H9 (cell line): ENCODE measurements at regions not wholly inside any gene's neighbourhood (a gene's known extent, or its start where the extent isn't known, plus 50 kb on each side); places are given as distances from the start of the nearest gene placed in this dataset.

Experiments used
- DNase-seq: peaks from one replicate; pipeline ENCODE4 v3.0.0-alpha.2; 2017
- H2AFZ ChIP-seq: one replicate; pipeline ENCODE4 v1.6.1; 2013; ENCODE audit warnings: mild to moderate bottlenecking, low read length, control low read depth, moderate library complexity
- H2AK5ac ChIP-seq: 2 replicates; pipeline ENCODE4 v1.6.1; 2013; ENCODE audit warnings: low read length, control low read depth, mixed read lengths; ENCODE audit not compliant: insufficient read length
- H2BK120ac ChIP-seq: one replicate; pipeline ENCODE4 v1.6.1; 2013; ENCODE audit warnings: low read depth, mild to moderate bottlenecking, low read length, control low read depth, inconsistent platforms; ENCODE audit not compliant: poor library complexity, severe bottlenecking
- H2BK12ac ChIP-seq: 2 replicates; pipeline ENCODE4 v1.6.1; 2013; ENCODE audit warnings: low read length, control low read depth, mixed read lengths, low read depth; ENCODE audit not compliant: insufficient read length
- H2BK15ac ChIP-seq: 2 replicates; pipeline ENCODE4 v1.6.1; 2013; ENCODE audit warnings: low read depth, low read length, control low read depth
- H2BK20ac ChIP-seq: one replicate; pipeline ENCODE4 v1.6.1; 2013; ENCODE audit warnings: low read depth, mild to moderate bottlenecking, low read length, control low read depth, inconsistent platforms; ENCODE audit not compliant: poor library complexity, severe bottlenecking
- H2BK5ac ChIP-seq: 2 replicates; pipeline ENCODE4 v1.6.1; 2013; ENCODE audit warnings: low read length, control low read depth, mixed read lengths; ENCODE audit not compliant: insufficient read length
- H3K14ac ChIP-seq: 2 replicates; pipeline ENCODE4 v1.6.1; 2013; ENCODE audit warnings: low read length, control low read depth; ENCODE audit not compliant: insufficient read depth
- H3K18ac ChIP-seq: 2 replicates; pipeline ENCODE4 v1.6.1; 2013; ENCODE audit warnings: low read depth, mild to moderate bottlenecking, mixed read lengths, low read length, control low read depth; ENCODE audit not compliant: insufficient read length
- H3K23ac ChIP-seq: 2 replicates; pipeline ENCODE4 v1.6.1; 2013; ENCODE audit warnings: low read length, control low read depth, mixed read lengths, low read depth; ENCODE audit not compliant: insufficient read length
- H3K23me2 ChIP-seq: 2 replicates; pipeline ENCODE4 v1.6.1; 2013; ENCODE audit warnings: low read depth, mild to moderate bottlenecking, mixed read lengths, low read length, control low read depth; ENCODE audit not compliant: insufficient read length, poor library complexity, severe bottlenecking
- H3K27ac ChIP-seq: 2 replicates; pipeline ENCODE4 v1.5.1; 2013; ENCODE audit warnings: low read length, control low read depth, mixed read lengths, low read depth; ENCODE audit not compliant: insufficient read length
- H3K27me3 ChIP-seq: 2 replicates; pipeline ENCODE4 v1.6.1; 2013; ENCODE audit warnings: low read length, control low read depth, inconsistent platforms; ENCODE audit not compliant: insufficient read depth
- H3K4ac ChIP-seq: 2 replicates; pipeline ENCODE4 v1.6.1; 2013; ENCODE audit warnings: low read depth, mild to moderate bottlenecking, control low read depth, inconsistent platforms, low read length, moderate library complexity
- H3K4me1 ChIP-seq: 2 replicates; pipeline ENCODE4 v1.6.1; 2013; ENCODE audit warnings: low read length, control low read depth, inconsistent platforms; ENCODE audit not compliant: insufficient read depth
- H3K4me2 ChIP-seq: 2 replicates; pipeline ENCODE4 v1.6.1; 2013; ENCODE audit warnings: low read length, control low read depth, mixed read lengths; ENCODE audit not compliant: insufficient read length, insufficient read depth
- H3K56ac ChIP-seq: 2 replicates; pipeline ENCODE4 v1.6.1; 2013; ENCODE audit warnings: low read depth, mild to moderate bottlenecking, mixed read lengths, low read length, control low read depth; ENCODE audit not compliant: insufficient read length
- H3K79me1 ChIP-seq: 2 replicates; pipeline ENCODE4 v1.6.1; 2013; ENCODE audit warnings: low read depth, mild to moderate bottlenecking, moderate library complexity, low read length, control low read depth, inconsistent platforms; ENCODE audit not compliant: insufficient read depth, poor library complexity, severe bottlenecking
- H3K79me2 ChIP-seq: 2 replicates; pipeline ENCODE4 v1.6.1; 2013; ENCODE audit warnings: low read length, control low read depth, inconsistent platforms; ENCODE audit not compliant: insufficient read depth
- H3K9ac ChIP-seq: 2 replicates; pipeline ENCODE4 v1.6.1; 2013; ENCODE audit warnings: low read length, control low read depth, mixed read lengths; ENCODE audit not compliant: insufficient read length; ENCODE audit errors: extremely low read depth
- H3K9me3 ChIP-seq: one replicate; pipeline ENCODE4 v1.6.1; 2013; ENCODE audit warnings: low read depth, low read length, inconsistent platforms; ENCODE audit not compliant: control insufficient read depth
- H3T11ph ChIP-seq: one replicate; pipeline ENCODE4 v1.6.1; 2013; ENCODE audit warnings: mild to moderate bottlenecking, low read length, control low read depth, inconsistent platforms
- H4K20me1 ChIP-seq: one replicate; pipeline ENCODE4 v1.6.1; 2013; ENCODE audit not compliant: control insufficient read depth, insufficient read length, insufficient read depth
- H4K5ac ChIP-seq: 2 replicates; pipeline ENCODE4 v1.6.1; 2013; ENCODE audit warnings: low read depth, mild to moderate bottlenecking, mixed read lengths, low read length, control low read depth; ENCODE audit not compliant: insufficient read length
- H4K8ac ChIP-seq: replicated peaks from 2 replicates; pipeline ENCODE4 v1.6.1; 2013; ENCODE audit warnings: low read length, control low read depth, mixed read lengths, low read depth; ENCODE audit not compliant: insufficient read length
- H4K91ac ChIP-seq: 2 replicates; pipeline ENCODE4 v1.6.1; 2013; ENCODE audit warnings: low read depth, mild to moderate bottlenecking, moderate library complexity, mixed read lengths, low read length, control low read depth; ENCODE audit not compliant: insufficient read length
- H3K27ac Mint-ChIP-seq, 3 experiments: 2 replicates in 2 of 3; 3 replicates in 1 of 3; pipeline ENCODE4 v1.8.0; 2020 to 2021; ENCODE audit warnings: mixed read lengths in 3 of 3, mild to moderate bottlenecking in 1 of 3, moderate library complexity in 1 of 3
- H3K27me3 Mint-ChIP-seq: 2 replicates; pipeline ENCODE4 v1.8.0; 2021; ENCODE audit warnings: low read depth, mild to moderate bottlenecking, moderate library complexity, mixed read lengths
- H3K36me3 Mint-ChIP-seq, 3 experiments: 2 replicates in 2 of 3; 3 replicates in 1 of 3; pipeline ENCODE4 v1.8.0; 2020 to 2021; ENCODE audit warnings: low read depth in 3 of 3, mixed read lengths in 3 of 3; ENCODE audit not compliant: insufficient read depth in 1 of 3
- H3K4me1 Mint-ChIP-seq, 2 experiments: 2 replicates each; pipeline ENCODE4 v1.8.0; 2020; ENCODE audit warnings: mixed read lengths in 2 of 2
- H3K4me3 Mint-ChIP-seq, 2 experiments: 2 replicates in 1 of 2; 3 replicates in 1 of 2; pipeline ENCODE4 v1.8.0; 2020 to 2021; ENCODE audit warnings: mild to moderate bottlenecking in 2 of 2, mixed read lengths in 2 of 2, moderate library complexity in 1 of 2
- H3K9me3 Mint-ChIP-seq, 2 experiments: 2 replicates in 1 of 2; 3 replicates in 1 of 2; pipeline ENCODE4 v1.8.0; 2020; ENCODE audit warnings: mild to moderate bottlenecking in 2 of 2, mixed read lengths in 2 of 2, moderate library complexity in 1 of 2
- CTCF ChIP-seq: fragments of 200-600 bp; sonication (generic); conservative IDR thresholded peaks from 3 replicates; pipeline ENCODE4 v1.8.0; 2021; ENCODE audit warnings: antibody characterized with exemption, mild to moderate bottlenecking
- WGBS: extraction: QIAGEN DNeasy Blood & Tissue Kit; methylation state at CpG from one replicate; pipeline ENCODE4 v1.1.7; 2013; ENCODE audit warnings: missing lambda C conversion rate, low lambda C conversion rate, mixed read lengths; ENCODE audit not compliant: insufficient read length; ENCODE audit errors: extremely low coverage; 5-methylcytosine and 5-hydroxymethylcytosine counted together

GRCh38 chr15:97730315-97730714 lies 230.2 kb upstream of the ARRDC4 start:
- no peak for DNase-seq
- Histone ChIP-seq H2BK5ac (no peak overlapping the region), H3K23me2 (no peaks in the 10 kb centered on the region)

More at GRCh38 chr15:97730315-97730714, 230.2 kb upstream of the ARRDC4 start:
- Histone ChIP-seq H3K27ac (no peak overlapping the region), H3K27me3 (no peaks in the 10 kb centered on the region), H3K14ac (no peak overlapping the region), H2BK12ac (no peak overlapping the region), H2BK15ac (no peak overlapping the region), H4K8ac (no peak overlapping the region), H3K23ac (no peak overlapping the region), H4K20me1 (no peaks in the 10 kb centered on the region), H2AFZ (no peak overlapping the region), H3K79me1 (no peaks in the 10 kb centered on the region), H3K56ac (no peak overlapping the region), H2AK5ac (no peak overlapping the region), H3K9me3 (no peaks in the 10 kb centered on the region), H4K91ac (no peak overlapping the region), H3T11ph (no peak overlapping the region), H3K4me1 (no peaks in the 10 kb centered on the region), H3K79me2 (no peaks in the 10 kb centered on the region), H3K9ac (no peak overlapping the region), H2BK20ac (no peak overlapping the region), H3K4me2 (no peak overlapping the region), H2BK120ac (no peak overlapping the region), H3K4ac (no peak overlapping the region), H3K18ac (no peak overlapping the region), H4K5ac (no peak overlapping the region)
- WGBS = no CpG with 5 or more reads among the region's 1 CpG
- Mint-ChIP-seq H3K27ac (no peak overlapping the region), H3K4me1 (no peaks in the 10 kb centered on the region), H3K4me3 (no peak overlapping the region), H3K36me3 (no peaks in the 10 kb centered on the region), H3K27me3 (peaks cover 4% of the 10 kb centered on the region), H3K9me3 (no peaks in the 10 kb centered on the region)
- TF ChIP-seq CTCF = no peak
